Fibroblast of skin of abdomen (primary cell): ENCODE measurements at regions not wholly inside any gene's neighbourhood (a gene's known extent, or its start where the extent isn't known, plus 50 kb on each side); places are given as distances from the start of the nearest gene placed in this dataset.

Experiments used
- DNase-seq: peaks from one replicate; pipeline ENCODE4 v3.0.0-alpha.2; 2013

DNA sequence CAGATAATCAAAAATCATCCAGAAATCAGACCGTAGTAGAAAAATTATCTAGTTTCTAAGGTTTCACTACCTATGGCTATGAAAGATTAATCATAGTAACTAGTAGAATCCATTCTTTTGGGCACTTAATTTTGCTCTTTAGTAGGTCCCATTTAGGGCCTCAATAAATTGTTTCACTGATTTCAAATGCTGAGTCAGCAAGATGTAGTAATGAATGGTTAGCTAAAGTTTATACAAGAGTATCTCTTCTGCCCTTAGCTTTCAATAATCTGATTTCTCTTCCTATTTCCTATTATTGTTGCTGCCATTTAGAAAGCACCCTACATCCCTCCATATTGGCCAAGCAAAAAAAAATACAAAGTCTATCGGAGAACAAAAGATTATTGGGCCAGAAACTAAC is 283.2 kb upstream of the PCDH10 start:
- no peak for DNase-seq

- no peak for DNase-seq
These were observed 282.5 kb upstream of the PCDH10 start for GRCh38 chr4:132866616-132867015.

DNA sequence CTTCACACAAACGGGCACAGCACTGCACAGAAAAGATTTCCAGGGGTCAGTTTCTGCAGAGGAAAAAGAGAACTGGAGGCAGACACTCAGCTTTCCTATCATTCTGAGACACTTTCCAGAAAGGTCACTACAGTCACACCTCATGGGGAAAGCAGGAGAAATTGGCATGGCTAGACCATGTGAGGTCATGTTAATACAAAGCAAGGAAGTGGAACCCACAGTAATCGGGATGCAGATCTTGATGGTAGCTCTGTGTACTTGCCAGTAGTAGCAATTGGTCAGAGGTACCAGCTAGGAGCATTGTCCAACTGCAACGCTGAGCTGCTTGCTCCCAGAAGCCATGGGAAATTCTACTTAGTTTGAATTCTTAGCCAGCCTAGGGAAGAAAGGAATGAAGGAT is 255.3 kb upstream of the PCDH10 start:
- DNase-seq = no peak

DNA sequence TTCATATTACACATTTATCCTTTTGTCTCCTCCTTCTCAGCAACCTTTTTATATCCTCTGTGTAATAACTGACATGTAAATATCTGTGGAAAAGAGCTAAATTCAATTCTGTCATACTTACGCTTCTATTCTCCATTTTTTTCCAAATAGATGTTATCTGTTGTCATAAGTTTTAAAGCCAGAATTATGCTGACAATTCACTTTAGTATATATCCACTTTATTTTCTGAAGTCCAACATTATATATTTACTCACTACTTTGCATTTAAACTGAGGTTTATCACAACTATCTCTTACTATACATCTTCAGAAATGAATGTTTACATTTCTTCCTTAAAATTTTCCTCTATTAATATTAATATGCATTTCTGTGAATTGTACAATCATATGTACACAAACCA is 247.9 kb upstream of the PCDH10 start:
- no peak for DNase-seq

GRCh38 chr4:132910229-132910748 is 238.8 kb upstream of the PCDH10 start:
- no peak for DNase-seq

DNA sequence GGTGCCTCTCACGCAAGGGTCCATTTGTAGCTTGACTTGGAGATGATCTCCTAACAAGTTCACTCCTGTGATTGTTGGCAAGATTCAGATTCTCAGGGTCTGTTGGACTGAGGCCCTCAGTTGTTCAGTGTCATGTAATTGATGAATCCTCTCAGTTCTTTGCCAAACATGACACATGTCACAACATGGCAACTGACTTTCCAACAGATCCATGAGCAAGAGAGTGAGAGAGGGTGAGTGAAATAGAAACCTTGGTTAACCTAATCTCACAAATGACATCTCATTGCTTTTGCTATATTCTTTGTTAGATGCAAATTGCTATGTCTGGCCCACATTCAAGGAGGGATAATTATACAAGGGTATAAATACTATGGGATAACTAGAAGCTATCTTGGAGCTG is 231.0 kb upstream of the PCDH10 start:
- no peak for DNase-seq

DNA sequence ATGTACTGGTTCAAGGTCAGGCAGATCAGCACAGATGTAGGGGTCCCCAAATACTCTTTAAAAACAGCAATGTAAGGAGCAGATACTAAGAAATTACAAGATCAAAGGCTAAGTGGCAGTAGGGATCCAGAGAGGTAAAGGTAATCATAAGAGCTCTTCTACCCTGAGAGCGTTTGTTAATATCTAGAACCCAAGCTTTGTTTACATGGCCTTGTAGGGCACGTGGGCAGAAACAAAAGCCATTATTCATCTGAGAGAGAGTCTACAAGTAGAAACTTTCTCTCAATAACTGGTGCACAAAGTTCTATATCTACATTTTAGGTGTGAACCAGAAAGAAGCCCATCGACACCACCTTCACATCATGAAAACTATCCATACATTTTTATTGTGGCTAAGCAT is 225.6 kb upstream of the PCDH10 start:
- no peak for DNase-seq

DNA sequence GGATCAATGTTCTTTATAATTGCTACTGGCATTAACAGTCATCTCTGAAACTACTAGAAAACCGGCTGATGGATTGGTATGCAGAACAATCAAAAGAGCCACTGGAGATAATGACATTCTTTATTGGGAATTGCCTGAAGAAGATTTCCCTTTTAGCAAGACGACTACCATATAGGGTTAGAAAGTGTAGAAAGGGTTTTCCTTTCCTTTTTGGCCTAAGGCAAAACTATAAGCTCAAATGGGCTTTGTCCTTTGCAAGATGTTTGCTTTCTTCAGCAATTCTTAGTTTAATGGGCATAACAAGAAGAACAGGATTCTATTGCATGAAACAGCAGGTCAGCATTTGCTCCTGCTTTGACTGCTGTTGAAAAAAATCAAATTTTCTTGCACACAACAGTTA is 214.2 kb upstream of the PCDH10 start:
- DNase-seq = no peak

DNA sequence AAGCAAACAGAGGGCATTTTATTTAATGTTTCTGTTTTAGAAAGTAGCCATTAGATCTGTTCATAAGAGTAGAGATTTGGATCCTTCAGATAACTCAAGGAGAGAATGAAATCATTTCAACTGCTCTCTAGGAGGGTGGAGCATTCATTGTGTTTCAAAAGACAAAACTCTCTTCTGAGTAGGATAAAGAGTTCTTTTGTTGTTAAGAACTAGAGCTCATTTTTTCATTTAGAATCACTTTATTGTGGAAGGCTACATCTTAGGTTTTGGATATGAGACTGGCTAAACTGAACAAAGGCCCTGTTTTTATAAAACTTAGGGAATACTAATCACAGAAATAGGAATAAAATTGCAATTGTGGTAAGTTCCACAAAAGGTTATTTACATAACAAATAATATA is 193.9 kb upstream of the PCDH10 start:
- DNase-seq = no peak

DNA sequence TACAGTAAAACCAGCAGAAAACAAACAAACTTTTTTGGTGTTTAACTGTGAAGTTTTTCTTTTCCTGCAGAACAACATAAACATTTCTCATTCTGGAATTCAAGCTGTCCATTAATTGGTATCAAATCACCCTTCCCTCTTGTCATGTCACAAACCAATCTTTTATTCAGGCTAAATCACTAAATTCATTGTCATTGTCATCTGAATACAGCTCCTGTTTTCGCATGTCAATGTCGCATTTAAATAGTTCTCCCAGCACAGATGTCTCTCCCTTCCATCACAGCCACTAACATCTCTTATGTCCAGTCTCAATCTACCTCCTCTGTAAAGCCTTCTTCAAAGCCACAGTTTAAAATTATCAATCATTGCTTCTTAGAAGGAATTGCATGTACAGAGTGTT is 192.1 kb upstream of the PCDH10 start:
- no peak for DNase-seq

DNA sequence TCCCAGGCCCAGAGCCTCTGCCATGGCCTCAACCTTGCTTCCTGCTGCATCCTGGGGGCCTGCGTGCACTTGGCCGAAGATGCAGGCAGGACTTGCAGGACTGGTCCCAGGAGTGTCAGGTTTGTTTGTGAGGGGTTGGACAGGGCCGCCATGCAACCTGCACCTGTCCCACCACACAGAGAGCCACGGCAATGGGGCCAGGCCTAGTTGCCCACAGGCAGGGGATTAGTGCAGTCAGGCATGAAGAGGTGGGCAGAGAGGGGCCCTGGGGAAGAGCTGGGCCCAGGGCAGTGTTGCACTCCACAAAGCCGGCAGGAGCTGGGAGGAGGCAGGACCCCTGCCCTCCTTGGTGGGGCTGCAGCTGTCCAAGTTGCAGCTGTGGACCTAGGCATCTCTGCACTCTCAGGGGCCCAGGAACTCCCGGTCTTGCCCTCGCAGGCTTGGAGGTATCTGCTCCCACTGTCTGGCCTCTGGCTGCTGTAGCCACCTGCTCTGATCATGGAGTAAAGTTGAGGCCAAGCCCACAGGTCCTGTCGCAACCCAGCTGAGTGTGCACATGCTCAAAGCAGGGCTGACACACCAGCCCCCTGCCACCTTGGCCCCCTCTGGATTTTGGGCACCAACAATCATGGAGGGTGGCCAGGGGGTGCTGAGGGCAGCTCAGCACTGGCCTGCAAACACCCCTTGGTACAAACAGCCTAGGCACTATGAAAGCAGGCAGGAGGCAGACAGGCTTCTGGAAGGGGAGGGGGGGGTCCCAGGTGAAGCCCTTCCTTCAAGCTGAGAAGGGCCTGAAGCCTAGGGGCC is 190.4 kb upstream of the PCDH10 start:
- DNase-seq = no peak

DNA sequence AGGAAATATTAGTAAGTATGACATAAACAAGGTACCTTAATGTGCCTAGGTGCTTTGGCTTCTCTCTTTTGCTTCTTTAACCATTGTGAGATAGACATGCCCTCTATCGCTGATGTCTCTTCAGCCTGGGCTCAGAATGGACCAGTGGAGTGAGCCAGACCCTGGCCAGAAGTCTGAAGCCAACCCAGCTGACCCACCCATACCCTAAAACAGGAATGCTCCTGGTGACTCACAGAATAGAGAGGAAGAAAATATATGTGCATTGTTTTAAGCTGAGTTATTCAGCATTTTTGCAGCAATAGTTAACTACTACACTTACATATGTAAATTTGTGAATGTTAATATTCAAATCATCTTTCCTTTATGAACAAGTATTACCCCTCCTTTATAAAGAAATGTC is 167.5 kb upstream of the PCDH10 start:
- peak; percentile 2 for DNase-seq

- DNase-seq = peak; percentile 48
These were observed 166.9 kb upstream of the PCDH10 start for GRCh38 chr4:132982151-132982550.

DNA sequence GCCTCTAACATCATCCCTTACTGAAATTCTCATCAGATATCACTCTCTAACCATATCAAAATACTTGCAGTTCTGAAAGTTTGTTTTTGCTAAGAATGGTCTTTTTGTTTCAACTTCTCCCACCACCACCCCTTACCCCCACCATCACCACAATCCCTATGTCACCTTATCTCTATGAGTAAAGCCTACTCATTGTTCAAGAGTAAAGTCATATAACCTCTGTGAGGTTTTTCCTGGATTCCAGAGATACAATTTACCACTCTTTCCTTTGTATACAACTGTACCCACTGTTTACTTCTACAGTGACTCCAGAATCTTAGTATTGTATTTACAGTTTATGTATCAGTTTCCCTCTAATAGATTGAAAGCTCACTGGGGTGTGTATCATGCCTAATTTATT is 158.0 kb upstream of the PCDH10 start:
- DNase-seq = no peak

DNA sequence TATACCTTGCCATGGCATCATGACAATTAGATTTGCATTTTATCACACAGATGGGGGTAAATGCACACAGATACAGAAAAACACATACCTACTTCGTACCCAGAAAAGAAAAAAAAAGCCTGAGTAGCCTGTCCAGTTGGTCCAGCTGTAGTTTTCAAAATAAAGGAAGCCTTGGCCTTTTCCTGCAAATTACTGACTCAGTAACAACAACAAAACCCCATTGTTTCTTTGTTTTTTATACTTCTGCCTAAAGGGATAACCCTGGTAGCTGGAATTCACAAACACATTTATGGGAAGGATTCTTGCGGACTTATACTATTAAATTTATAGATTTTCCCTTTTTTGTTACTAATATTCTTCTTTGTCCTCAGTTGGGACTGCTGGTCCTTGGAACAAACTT is 156.4 kb upstream of the PCDH10 start:
- DNase-seq = no peak

DNA sequence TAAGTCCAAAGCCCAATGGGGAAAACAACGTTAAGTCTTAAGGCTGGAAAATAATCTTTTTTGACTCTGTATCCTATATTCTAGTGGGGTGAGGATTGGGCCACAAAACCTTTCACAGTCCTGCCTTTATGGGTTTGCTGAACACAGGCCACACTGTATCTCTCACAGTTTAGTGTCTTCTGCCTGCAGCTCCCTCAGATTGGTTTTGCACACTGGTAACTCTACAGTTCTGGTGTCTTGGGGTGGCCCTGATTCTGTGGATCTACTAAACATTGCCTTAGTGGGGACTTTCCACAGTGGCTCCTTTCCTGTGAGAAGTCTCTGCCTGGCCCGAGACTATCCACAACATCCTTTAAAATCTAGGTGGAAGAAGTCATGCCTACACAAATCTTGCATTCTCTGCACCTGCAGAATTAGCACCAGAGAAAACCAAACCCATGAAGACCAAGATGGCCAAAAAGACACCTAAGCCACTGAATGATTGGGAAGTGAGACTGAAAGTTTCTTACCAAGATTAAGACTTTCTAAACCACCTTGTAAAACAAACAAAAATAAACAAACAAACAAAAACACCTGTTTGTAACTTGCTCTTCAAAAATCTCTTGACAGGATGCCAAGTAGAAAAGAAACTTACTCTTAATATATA is 150.4 kb upstream of the PCDH10 start:
- DNase-seq = no peak

- peak; percentile 1 for DNase-seq
These were observed 149.1 kb upstream of the PCDH10 start for GRCh38 chr4:133000012-133000411.

DNA sequence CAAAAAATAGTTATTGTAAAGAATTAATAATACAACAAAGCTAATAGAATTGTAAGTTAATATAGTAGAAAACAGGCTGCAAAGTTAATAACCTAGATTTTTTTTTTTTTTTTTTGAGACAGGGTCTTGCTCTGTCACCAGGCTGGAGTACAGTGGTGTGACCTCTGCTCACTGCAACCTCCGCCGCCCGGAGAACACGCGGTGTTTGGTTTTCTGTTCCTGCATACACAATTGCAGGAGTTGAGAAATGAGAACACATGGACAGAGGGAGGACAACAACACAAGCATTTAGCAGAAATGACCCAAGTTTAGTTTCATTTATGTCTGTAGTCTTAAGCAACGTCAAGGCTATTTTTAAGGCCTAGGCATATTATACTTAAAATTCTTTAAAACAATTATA is 145.9 kb upstream of the PCDH10 start:
- DNase-seq = no peak

GRCh38 chr4:133014473-133015135 is 134.5 kb upstream of the PCDH10 start:
- no peak for DNase-seq

DNA sequence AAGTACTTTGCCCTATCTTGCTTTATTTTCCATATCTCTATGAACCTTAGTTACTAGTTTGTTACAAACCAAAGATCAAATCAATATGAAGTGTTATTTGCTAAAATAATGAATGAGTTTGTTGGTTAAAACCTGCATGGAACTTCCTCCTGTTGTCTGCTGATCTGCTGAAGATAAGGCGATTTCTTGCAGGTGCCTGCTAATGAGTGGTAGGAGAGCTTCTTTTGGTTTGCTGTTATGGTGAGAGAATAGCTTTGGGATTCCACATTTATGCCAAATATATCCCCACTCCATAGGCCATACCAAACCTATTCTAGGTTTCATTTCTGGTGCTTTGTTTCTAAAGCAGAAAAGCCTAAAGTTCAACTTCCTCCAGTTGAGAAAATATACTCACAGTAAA is 103.8 kb upstream of the PCDH10 start:
- DNase-seq = no peak

- no peak for DNase-seq
These were observed 102.9 kb upstream of the PCDH10 start for GRCh38 chr4:133046156-133046555.

DNA sequence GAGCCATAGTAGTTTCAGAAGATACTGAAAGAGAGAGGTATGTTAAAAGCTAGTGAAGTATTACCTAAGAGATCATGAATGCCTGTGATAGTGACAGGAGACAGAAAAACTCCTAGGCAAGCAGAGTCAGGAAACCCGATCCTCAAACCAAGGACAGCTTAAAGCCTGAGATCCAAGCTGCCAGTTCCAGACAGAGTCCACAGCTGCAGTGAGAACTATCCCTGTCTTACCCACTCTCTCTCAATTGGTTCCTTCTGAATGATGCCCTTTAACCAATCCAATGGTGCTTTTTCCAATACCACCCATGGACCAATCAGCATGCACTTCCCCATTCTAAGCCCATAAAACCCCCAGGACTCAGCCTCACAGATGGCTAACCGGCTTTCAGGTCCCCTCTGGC is 90.4 kb upstream of the PCDH10 start:
- no peak for DNase-seq

DNA sequence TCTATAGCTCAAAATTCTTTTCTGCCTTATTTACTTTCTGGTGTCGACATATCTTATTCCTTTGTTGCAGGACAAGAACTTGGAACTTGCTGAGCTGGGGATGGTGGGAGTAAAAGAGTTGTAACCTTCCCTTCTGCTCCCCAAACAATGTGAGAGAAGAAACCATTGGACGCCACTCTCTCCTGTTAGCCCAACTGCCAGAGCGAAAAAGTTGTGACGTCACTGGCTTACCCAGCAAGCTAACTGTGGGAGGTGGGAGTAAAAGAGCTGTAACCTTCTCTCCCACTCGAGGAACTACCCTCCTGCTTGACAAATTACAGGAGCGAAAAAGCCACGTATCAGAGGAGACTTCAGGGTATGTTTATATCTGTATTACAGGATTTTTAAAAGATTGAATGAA is 90.0 kb upstream of the PCDH10 start:
- no peak for DNase-seq

DNA sequence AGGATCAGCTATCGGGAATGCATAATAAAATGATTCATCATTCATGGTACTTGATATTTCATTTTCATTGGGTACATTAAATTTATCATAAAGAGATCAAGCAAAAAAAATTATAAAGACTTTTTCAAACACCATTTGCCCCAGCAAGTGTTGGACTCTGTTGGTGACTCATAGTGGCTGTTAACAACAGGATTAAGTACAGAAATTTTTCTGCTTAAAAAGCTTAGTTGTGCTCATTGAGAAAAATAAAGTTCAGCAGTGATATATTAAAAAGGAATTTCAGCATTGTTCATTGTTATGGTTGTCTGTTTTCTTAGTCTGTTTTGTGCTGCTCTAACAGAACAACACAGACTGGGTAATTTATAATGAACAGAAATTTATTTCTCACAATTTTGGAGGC is 86.2 kb upstream of the PCDH10 start:
- DNase-seq = peak; percentile 6
